GM12878 (cell line): ENCODE measurements at regions not wholly inside any gene's neighbourhood (a gene's known extent, or its start where the extent isn't known, plus 50 kb on each side); places are given as distances from the start of the nearest gene placed in this dataset.

Source experiments
- ATAC-seq: fragments of 200-7000 bp; cut with Tn5 transposase; 3 replicates; pipeline ENCODE4 v1.9.1; 2020; ENCODE audit warnings: mild to moderate bottlenecking, moderate library complexity
- BruUV-seq: library from RNA; stranded (reverse); fragments of 400-500 nt; replicated peaks from 2 replicates; lab custom pipeline; 2021; lab: Mats Ljungman, UMichigan
- CTCF ChIA-PET: fragments of 300-600 bp; sonication (Branson Sonifier 250); formaldehyde crosslinking; extraction: SDS; loops from one replicate; lab custom pipeline; 2021; ENCODE audit warnings: inconsistent platforms; lab: Yijun Ruan, JAX
- POLR2A ChIA-PET: fragments of 350-600 bp; formaldehyde crosslinking; extraction: SDS; loops from one replicate; lab custom pipeline; 2021; ENCODE audit warnings: inconsistent platforms; lab: Charles Lee
- RAD21 ChIA-PET: fragments of 300-600 bp; sonication (Branson Sonifier 250); formaldehyde crosslinking; loops from one replicate; lab custom pipeline; 2023; ENCODE audit warnings: antibody characterized with exemption; ENCODE audit not compliant: unreplicated experiment; lab: Charles Lee
- SMC1A ChIA-PET: fragments of 300-600 bp; sonication (Branson Sonifier 250); formaldehyde crosslinking; loops from one replicate; lab custom pipeline; 2023; ENCODE audit not compliant: unreplicated experiment, uncharacterized antibody; lab: Charles Lee
- DNase-seq: peaks from one replicate; pipeline ENCODE4 v3.0.0-alpha.2; 2011; ENCODE audit warnings: low read depth, low spot score
- FAIRE-seq: peaks from 3 replicates; lab custom pipeline; 2011; peaks lifted over from hg19 to GRCh38; lab: Jason Lieb, UNC
- H2AFZ ChIP-seq: 2 replicates; pipeline ENCODE4 v1.6.0; 2011; ENCODE audit warnings: low read depth, low read length, control low read depth; ENCODE audit not compliant: control insufficient read depth
- H3K27ac ChIP-seq: 2 replicates; pipeline ENCODE4 v1.5.1; 2011; ENCODE audit warnings: control low read depth; ENCODE audit not compliant: control insufficient read depth, insufficient read depth
- H3K27me3 ChIP-seq, 2 experiments: replicated peaks in 1 of 2; 2 replicates each; pipeline versions ENCODE4 v1.6.0 to v1.6.1; 2011; ENCODE audit warnings: low read length in 1 of 2; ENCODE audit not compliant: control insufficient read depth in 2 of 2, insufficient read depth in 2 of 2
- H3K36me3 ChIP-seq, 2 experiments: 2 replicates each; pipeline ENCODE4 v1.5.1; 2011; ENCODE audit warnings: low read length in 1 of 2; ENCODE audit not compliant: control insufficient read depth in 2 of 2, insufficient read depth in 2 of 2
- H3K4me1 ChIP-seq: 2 replicates; pipeline ENCODE4 v1.6.1; 2011; ENCODE audit warnings: mild to moderate bottlenecking, low read length, moderate library complexity, mixed read lengths; ENCODE audit not compliant: control insufficient read depth, insufficient read depth
- H3K4me2 ChIP-seq: 2 replicates; pipeline ENCODE4 v1.6.0; 2011; ENCODE audit warnings: control low read depth; ENCODE audit not compliant: control insufficient read depth, insufficient read depth
- H3K4me3 ChIP-seq: fragments of 200-600 bp; sonication (generic); 2 replicates; pipeline ENCODE4 v1.5.1; 2016
- H3K79me2 ChIP-seq: 2 replicates; pipeline ENCODE4 v1.6.0; 2011; ENCODE audit warnings: low read length; ENCODE audit not compliant: control insufficient read depth, insufficient read depth
- H3K9ac ChIP-seq: 2 replicates; pipeline ENCODE4 v1.8.0; 2011; ENCODE audit warnings: low read length, control low read depth, mixed read lengths; ENCODE audit not compliant: control insufficient read depth, insufficient read depth
- H3K9me3 ChIP-seq: replicated peaks from 3 replicates; pipeline ENCODE4 v1.5.1; 2011; ENCODE audit warnings: mild to moderate bottlenecking, low read length; ENCODE audit not compliant: control insufficient read depth, insufficient read depth
- H4K20me1 ChIP-seq: 2 replicates; pipeline ENCODE4 v1.6.0; 2011; ENCODE audit not compliant: control insufficient read depth, insufficient read depth
- CHD1 ChIP-seq: IDR thresholded peaks from 2 replicates; pipeline ENCODE4 v1.6.1; 2012; ENCODE audit warnings: low read depth, low read length, improper control_type of control experiment
- CREM ChIP-seq: IDR thresholded peaks from 2 replicates; pipeline ENCODE4 v1.6.1; 2014; ENCODE audit warnings: antibody characterized with exemption, low read depth
- DPF2 ChIP-seq: fragments of 450-650 bp; IDR thresholded peaks from 2 replicates; pipeline ENCODE4 v1.6.1; 2017; ENCODE audit warnings: mild to moderate bottlenecking
- FOXK2 ChIP-seq: fragments of 450-650 bp; IDR thresholded peaks from 2 replicates; pipeline ENCODE4 v1.6.1; 2017; ENCODE audit warnings: mild to moderate bottlenecking, moderate library complexity
- HDGF ChIP-seq: fragments of 450-650 bp; IDR thresholded peaks from 2 replicates; pipeline ENCODE4 v1.6.1; 2016; ENCODE audit warnings: antibody characterized with exemption
- JUND ChIP-seq: IDR thresholded peaks from 2 replicates; pipeline ENCODE4 v1.6.1; 2012; ENCODE audit warnings: low read depth, mild to moderate bottlenecking, low read length, improper control_type of control experiment, moderate library complexity
- KDM1A ChIP-seq: fragments of 200-600 bp; sonication (generic); IDR thresholded peaks from 2 replicates; pipeline ENCODE4 v1.6.1; 2016; ENCODE audit warnings: borderline replicate concordance
- MEF2A ChIP-seq: IDR thresholded peaks from 2 replicates; pipeline ENCODE4 v1.6.1; 2011; ENCODE audit warnings: low read depth, mild to moderate bottlenecking, low read length, moderate library complexity; ENCODE audit not compliant: insufficient read depth
- MTA3 ChIP-seq: IDR thresholded peaks from 2 replicates; pipeline ENCODE4 v1.6.1; 2012; ENCODE audit warnings: low read length, inconsistent platforms, borderline replicate concordance
- NRF1 ChIP-seq: conservative IDR thresholded peaks from 2 replicates; pipeline ENCODE4 v1.6.1; 2011; ENCODE audit warnings: mild to moderate bottlenecking, low read depth, low read length, improper control_type of control experiment
- TAF1 ChIP-seq: IDR thresholded peaks from 2 replicates; pipeline ENCODE4 v1.6.1; 2011; ENCODE audit warnings: mild to moderate bottlenecking, low read depth, low read length, borderline replicate concordance
- YBX1 ChIP-seq: fragments of 450-650 bp; IDR thresholded peaks from 2 replicates; pipeline ENCODE4 v1.6.1; 2016; ENCODE audit warnings: antibody characterized with exemption
- ZBED1 ChIP-seq: IDR thresholded peaks from 2 replicates; pipeline ENCODE4 v1.6.1; 2016; ENCODE audit warnings: borderline replicate concordance
- ZNF384 ChIP-seq: IDR thresholded peaks from 2 replicates; pipeline ENCODE4 v1.6.1; 2012; ENCODE audit warnings: low read depth, mild to moderate bottlenecking, low read length, improper control_type of control experiment, borderline replicate concordance
- ZNF622 ChIP-seq: fragments of 450-650 bp; IDR thresholded peaks from 2 replicates; pipeline ENCODE4 v1.6.1; 2017; ENCODE audit warnings: mild to moderate bottlenecking, inconsistent platforms
- WGBS: methylation state at CpG from one replicate; pipeline ENCODE4 v1.1.6; 2016; ENCODE audit warnings: low lambda C conversion rate; ENCODE audit not compliant: insufficient replicate concordance, insufficient coverage; ENCODE audit errors: missing lambda C conversion rate; 5-methylcytosine and 5-hydroxymethylcytosine counted together
- in situ Hi-C: fragments of 300-500 bp; cut with MboI; formaldehyde crosslinking; loops from 9 replicates; pipeline ENCODE4 v1.14.3; 2018; ENCODE audit warnings: mixed read lengths
- intact Hi-C: fragments of 100-400 bp; cut with micrococcal nuclease; formaldehyde crosslinking; loops from one replicate; pipeline ENCODE4 v1.14.2; 2022; ENCODE audit not compliant: unreplicated experiment
- TF ChIP-seq, protein P1 (sequence below): IDR thresholded peaks from 2 replicates; pipeline ENCODE4 v1.6.1; 2011; ENCODE audit warnings: mild to moderate bottlenecking, low read depth, low read length, moderate library complexity; ENCODE audit not compliant: insufficient replicate concordance
- TF ChIP-seq, protein P2 (sequence below): fragments of 450-650 bp; IDR thresholded peaks from 2 replicates; pipeline ENCODE4 v1.6.1; 2017; ENCODE audit warnings: mild to moderate bottlenecking

DNA sequence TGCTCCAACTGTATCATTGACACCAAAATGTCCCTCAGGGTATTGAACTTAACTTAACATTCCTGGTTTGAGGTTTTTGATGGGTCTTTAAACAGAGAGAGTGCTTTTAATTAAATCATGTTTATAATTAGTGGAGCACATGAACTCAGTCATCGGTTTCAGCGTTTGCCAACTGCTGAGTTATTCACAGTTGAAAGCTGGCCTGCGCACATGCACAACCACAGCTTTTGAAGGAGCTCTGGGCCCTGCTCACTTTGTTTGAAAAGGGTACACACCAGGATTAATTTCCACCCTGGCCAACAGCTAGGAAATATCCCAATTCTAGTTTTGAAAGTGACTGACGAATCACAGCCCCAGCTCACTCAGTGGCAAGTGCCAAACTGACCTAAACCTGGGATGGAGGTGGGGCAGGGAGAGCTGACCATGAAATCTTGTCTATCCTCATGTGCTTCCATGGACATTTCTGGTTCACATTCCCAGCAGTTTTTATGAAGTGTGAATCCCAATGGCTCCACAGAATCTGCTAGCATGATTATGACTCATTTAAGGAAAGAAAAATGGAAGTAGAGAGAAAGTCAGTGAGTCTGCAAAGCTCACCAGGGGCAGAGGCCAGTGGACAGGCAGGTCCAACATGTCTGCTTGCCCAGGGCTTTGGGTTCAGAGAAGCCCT lies 247.8 kb downstream of the FNDC1 start:
- Histone ChIP-seq H3K36me3 (no peaks in the 10 kb centered on the region), H3K4me2 (no peak overlapping the region), H2AFZ (no peak overlapping the region), H3K4me3 (no peak overlapping the region), H3K4me1 (no peaks in the 10 kb centered on the region), H4K20me1 (no peaks in the 10 kb centered on the region), H3K79me2 (no peaks in the 10 kb centered on the region), H3K9me3 (no peaks in the 10 kb centered on the region), H3K27me3 (no peaks in the 10 kb centered on the region; a peak in 2 of 4 replicates), H3K27ac (no peak overlapping the region), H3K9ac (no peak overlapping the region)
- intact Hi-C loops: no loop called here
- POLR2A ChIA-PET: no interaction called here
- CTCF ChIA-PET: no interaction called here
- RAD21 ChIA-PET: no interaction called here
- ATAC-seq: no peak
- SMC1A ChIA-PET: interaction anchor here (1.5 kb wide), 1 partner anchor 119 kb away, joined by 3 read pairs; no protein-coding TSS in a partner anchor
- TF ChIP-seq JUND (no peak), MTA3 (no peak), CHD1 (no peak), TAF1 (no peak), FOXK2 (no peak), CREM (no peak), ZNF622 (no peak), HDGF (no peak), ZBED1 (no peak), NRF1 (no peak), KDM1A (no peak), DPF2 (no peak), ZNF384 (no peak), MEF2A (no peak), YBX1 (no peak)
- TF ChIP-seq, protein P1, sequence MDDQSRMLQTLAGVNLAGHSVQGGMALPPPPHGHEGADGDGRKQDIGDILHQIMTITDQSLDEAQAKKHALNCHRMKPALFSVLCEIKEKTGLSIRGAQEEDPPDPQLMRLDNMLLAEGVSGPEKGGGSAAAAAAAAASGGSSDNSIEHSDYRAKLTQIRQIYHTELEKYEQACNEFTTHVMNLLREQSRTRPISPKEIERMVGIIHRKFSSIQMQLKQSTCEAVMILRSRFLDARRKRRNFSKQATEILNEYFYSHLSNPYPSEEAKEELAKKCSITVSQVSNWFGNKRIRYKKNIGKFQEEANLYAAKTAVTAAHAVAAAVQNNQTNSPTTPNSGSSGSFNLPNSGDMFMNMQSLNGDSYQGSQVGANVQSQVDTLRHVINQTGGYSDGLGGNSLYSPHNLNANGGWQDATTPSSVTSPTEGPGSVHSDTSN: no peak
- TF ChIP-seq, protein P2, sequence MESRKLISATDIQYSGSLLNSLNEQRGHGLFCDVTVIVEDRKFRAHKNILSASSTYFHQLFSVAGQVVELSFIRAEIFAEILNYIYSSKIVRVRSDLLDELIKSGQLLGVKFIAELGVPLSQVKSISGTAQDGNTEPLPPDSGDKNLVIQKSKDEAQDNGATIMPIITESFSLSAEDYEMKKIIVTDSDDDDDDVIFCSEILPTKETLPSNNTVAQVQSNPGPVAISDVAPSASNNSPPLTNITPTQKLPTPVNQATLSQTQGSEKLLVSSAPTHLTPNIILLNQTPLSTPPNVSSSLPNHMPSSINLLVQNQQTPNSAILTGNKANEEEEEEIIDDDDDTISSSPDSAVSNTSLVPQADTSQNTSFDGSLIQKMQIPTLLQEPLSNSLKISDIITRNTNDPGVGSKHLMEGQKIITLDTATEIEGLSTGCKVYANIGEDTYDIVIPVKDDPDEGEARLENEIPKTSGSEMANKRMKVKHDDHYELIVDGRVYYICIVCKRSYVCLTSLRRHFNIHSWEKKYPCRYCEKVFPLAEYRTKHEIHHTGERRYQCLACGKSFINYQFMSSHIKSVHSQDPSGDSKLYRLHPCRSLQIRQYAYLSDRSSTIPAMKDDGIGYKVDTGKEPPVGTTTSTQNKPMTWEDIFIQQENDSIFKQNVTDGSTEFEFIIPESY: no peak
- 32% methylated on average over 4 of the region's 4 CpGs for WGBS
- DNase-seq: no peak
- no peak for FAIRE-seq
- in situ Hi-C loops: no loop called here
- BruUV-seq: no TSS peak
